Skeletal muscle tissue (tissue), 3 donors: ENCODE measurements at regions not wholly inside any gene's neighbourhood (a gene's known extent, or its start where the extent isn't known, plus 50 kb on each side); places are given as distances from the start of the nearest gene placed in this dataset.
"Not testable (repeated sequence)": the region's sequence is repeated elsewhere in the genome, so short reads cannot be mapped to it uniquely, and the experiment has no call there.

ENCODE experiments used
- H3K27ac ChIP-seq: one replicate; pipeline ENCODE4 v1.7.0; 2013; ENCODE audit warnings: mild to moderate bottlenecking, low read depth, low read length, inconsistent platforms
- H3K27me3 ChIP-seq, 3 donors: one replicate each; pipeline ENCODE4 v1.7.0; 2013; ENCODE audit warnings: low read length in 3 of 3; ENCODE audit not compliant: control insufficient read depth in 3 of 3, insufficient read depth in 3 of 3
- H3K36me3 ChIP-seq, 3 donors: one replicate each; pipeline ENCODE4 v1.7.0; 2013; ENCODE audit warnings: low read length in 3 of 3; ENCODE audit not compliant: control insufficient read depth in 3 of 3, insufficient read depth in 3 of 3
- H3K4me1 ChIP-seq, 3 donors: one replicate each; pipeline ENCODE4 v1.7.0; 2013; ENCODE audit warnings: low read length in 3 of 3, mild to moderate bottlenecking in 3 of 3; ENCODE audit not compliant: control insufficient read depth in 3 of 3, insufficient read depth in 3 of 3
- H3K4me3 ChIP-seq, 3 donors: one replicate each; pipeline ENCODE4 v1.7.0; 2013; ENCODE audit warnings: low read length in 3 of 3
- H3K9ac ChIP-seq, 3 donors: one replicate each; pipeline ENCODE4 v1.7.0; 2013; ENCODE audit warnings: low read length in 3 of 3, mild to moderate bottlenecking in 3 of 3, moderate library complexity in 2 of 3, low read depth in 1 of 3
- H3K9me3 ChIP-seq, 3 donors: one replicate each; pipeline ENCODE4 v1.7.0; 2013; ENCODE audit warnings: low read length in 3 of 3; ENCODE audit not compliant: control insufficient read depth in 3 of 3
- donor health status: Osteomylitis.

- H3K4me3 ChIP-seq = no peak overlapping the region
- H3K27me3 ChIP-seq = no peaks in the 10 kb centered on the region
- no peak overlapping the region for H3K27ac ChIP-seq
- no peaks in the 10 kb centered on the region for H3K36me3 ChIP-seq
- H3K4me1 ChIP-seq = no peaks in the 10 kb centered on the region
- no peak overlapping the region for H3K9ac ChIP-seq
- H3K9me3 ChIP-seq = no peaks in the 10 kb centered on the region
These were observed 1503.1 kb downstream of the PCDH9 start for GRCh38 chr13:65727070-65727469.

- Histone ChIP-seq H3K27ac (no peak overlapping the region), H3K4me1 (no peaks in the 10 kb centered on the region), H3K36me3 (no peaks in the 10 kb centered on the region), H3K4me3 (no peak overlapping the region), H3K9ac (no peak overlapping the region), H3K27me3 (no peaks in the 10 kb centered on the region), H3K9me3 (no peaks in the 10 kb centered on the region)
These were observed 1505.1 kb downstream of the PCDH9 start for GRCh38 chr13:65725006-65725405.

- no peaks in the 10 kb centered on the region for H3K27me3 ChIP-seq
These were observed 1505.9 kb downstream of the PCDH9 start for GRCh38 chr13:65724226-65724625.

GRCh38 chr13:65722506-65722905 is 1507.6 kb downstream of the PCDH9 start:
- Histone ChIP-seq H3K9me3 (no peaks in the 10 kb centered on the region), H3K27ac (no peak overlapping the region), H3K27me3 (no peaks in the 10 kb centered on the region), H3K36me3 (no peaks in the 10 kb centered on the region), H3K4me1 (no peaks in the 10 kb centered on the region), H3K4me3 (no peak overlapping the region), H3K9ac (no peak overlapping the region)

More at GRCh38 chr13:65724226-65724625, 1505.9 kb downstream of the PCDH9 start:
- Histone ChIP-seq H3K4me3 (no peak overlapping the region), H3K36me3 (no peaks in the 10 kb centered on the region), H3K9ac (no peak overlapping the region), H3K9me3 (no peaks in the 10 kb centered on the region), H3K27ac (no peak overlapping the region), H3K4me1 (no peaks in the 10 kb centered on the region)

- Histone ChIP-seq H3K9me3 (no peaks in the 10 kb centered on the region), H3K4me3 (no peak overlapping the region), H3K27me3 (no peaks in the 10 kb centered on the region), H3K4me1 (no peaks in the 10 kb centered on the region), H3K36me3 (no peaks in the 10 kb centered on the region), H3K9ac (no peak overlapping the region), H3K27ac (no peak overlapping the region)
These were observed 1510.3 kb downstream of the PCDH9 start for GRCh38 chr13:65719831-65720230.

- H3K27me3 ChIP-seq = no peaks in the 10 kb centered on the region
- no peaks in the 10 kb centered on the region for H3K4me1 ChIP-seq
- H3K9me3 ChIP-seq = no peaks in the 10 kb centered on the region
- H3K4me3 ChIP-seq = no peak overlapping the region
- no peak overlapping the region for H3K27ac ChIP-seq
- no peak overlapping the region for H3K9ac ChIP-seq
- H3K36me3 ChIP-seq = no peaks in the 10 kb centered on the region
These were observed 1519.6 kb downstream of the PCDH9 start for GRCh38 chr13:65710514-65710913.

- no peaks in the 10 kb centered on the region for H3K9me3 ChIP-seq
- no peak overlapping the region for H3K9ac ChIP-seq
- H3K27ac ChIP-seq = no peak overlapping the region
- H3K4me3 ChIP-seq = no peak overlapping the region
- H3K27me3 ChIP-seq = no peaks in the 10 kb centered on the region
- no peaks in the 10 kb centered on the region for H3K4me1 ChIP-seq
- H3K36me3 ChIP-seq = no peaks in the 10 kb centered on the region
These were observed 1532.3 kb downstream of the PCDH9 start for GRCh38 chr13:65697843-65698242.

GRCh38 chr13:65679240-65679639 is 1550.9 kb downstream of the PCDH9 start:
- no peak overlapping the region for H3K9ac ChIP-seq
- no peaks in the 10 kb centered on the region for H3K36me3 ChIP-seq
- H3K4me1 ChIP-seq = no peaks in the 10 kb centered on the region
- no peak overlapping the region for H3K4me3 ChIP-seq
- H3K27ac ChIP-seq = no peak overlapping the region
- H3K9me3 ChIP-seq = no peaks in the 10 kb centered on the region
- no peaks in the 10 kb centered on the region for H3K27me3 ChIP-seq

- H3K4me3 ChIP-seq = no peak overlapping the region
- no peaks in the 10 kb centered on the region for H3K4me1 ChIP-seq
- H3K27me3 ChIP-seq = no peaks in the 10 kb centered on the region
- no peaks in the 10 kb centered on the region for H3K36me3 ChIP-seq
- H3K27ac ChIP-seq = no peak overlapping the region
- no peak overlapping the region for H3K9ac ChIP-seq
- no peaks in the 10 kb centered on the region for H3K9me3 ChIP-seq
These were observed 1552.2 kb downstream of the PCDH9 start for GRCh38 chr13:65677906-65678305.

GRCh38 chr13:65675383-65675782 is 1554.8 kb downstream of the PCDH9 start:
- H3K9ac ChIP-seq, H3K4me1 ChIP-seq, H3K27me3 ChIP-seq, H3K36me3 ChIP-seq, H3K4me3 ChIP-seq, H3K27ac ChIP-seq, H3K9me3 ChIP-seq: not testable (repeated sequence)
